ENCODE measurements at regions not wholly inside any gene's neighbourhood (a gene's known extent, or its start where the extent isn't known, plus 50 kb on each side); places are given as distances from the start of the nearest gene placed in this dataset.

DNA sequence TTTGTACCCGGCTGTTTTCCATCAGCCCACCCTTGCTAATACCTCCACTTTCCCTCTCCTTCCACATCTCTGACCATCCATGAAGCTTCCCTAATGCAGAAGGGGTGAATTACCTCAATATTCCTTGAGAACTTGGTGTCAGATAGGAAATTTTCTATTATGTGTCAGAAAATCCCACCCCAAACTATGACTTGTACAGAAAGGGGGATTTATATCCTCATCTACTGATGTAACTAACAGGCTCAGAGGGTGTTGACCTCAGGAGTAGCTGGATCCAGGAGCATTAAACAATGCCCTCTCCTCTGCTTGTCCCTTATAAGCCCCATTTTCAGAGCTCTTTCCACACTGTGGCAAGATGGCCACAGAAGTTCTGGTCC is 242.8 kb upstream of the TLE3 start:
- DNase-seq: no peak

DNA sequence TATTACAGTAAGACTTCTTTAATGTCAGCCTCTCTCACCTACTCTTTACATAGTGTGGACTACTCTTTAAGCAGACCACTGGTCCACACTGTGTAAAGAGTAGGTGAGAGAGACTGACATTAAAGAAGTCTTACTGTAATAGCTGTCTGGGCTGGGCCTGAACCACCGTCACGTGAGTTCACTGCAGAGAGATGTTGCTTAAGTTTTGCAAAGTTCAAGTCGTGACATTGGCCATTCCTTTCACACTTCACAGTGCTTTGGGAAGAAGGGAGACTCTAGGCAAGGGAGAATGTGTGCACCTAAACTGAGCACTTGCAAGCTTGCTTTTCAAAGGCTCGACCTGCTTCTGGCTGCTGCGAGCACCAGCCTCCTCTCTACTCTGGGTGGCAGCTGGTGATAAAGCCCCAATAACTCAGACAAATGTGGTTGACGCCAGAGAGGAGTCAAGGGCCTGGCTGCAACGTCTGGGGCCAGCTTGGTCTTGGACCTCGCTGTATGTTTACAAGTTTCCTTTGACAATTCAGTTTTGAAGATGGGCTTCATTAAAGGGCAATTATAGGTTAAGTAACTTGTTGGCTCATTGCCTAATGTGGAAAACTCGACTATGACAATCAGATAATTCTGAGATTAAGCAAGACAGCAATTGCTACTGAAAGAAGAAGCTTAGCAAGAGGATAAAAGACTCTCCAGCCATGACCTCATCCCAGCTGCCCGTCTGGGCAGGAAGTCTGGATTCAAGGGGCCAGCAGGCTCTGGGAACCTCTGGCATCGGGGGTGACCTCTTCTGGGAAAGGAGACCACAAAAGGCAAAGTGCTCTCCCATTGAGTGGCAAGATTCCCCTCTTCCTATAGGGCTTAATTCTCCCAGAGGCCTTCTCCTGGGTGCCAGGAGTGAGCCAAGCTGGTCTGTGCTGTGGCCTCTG is 242.1 kb upstream of the TLE3 start:
- DNase-seq: no peak

DNA sequence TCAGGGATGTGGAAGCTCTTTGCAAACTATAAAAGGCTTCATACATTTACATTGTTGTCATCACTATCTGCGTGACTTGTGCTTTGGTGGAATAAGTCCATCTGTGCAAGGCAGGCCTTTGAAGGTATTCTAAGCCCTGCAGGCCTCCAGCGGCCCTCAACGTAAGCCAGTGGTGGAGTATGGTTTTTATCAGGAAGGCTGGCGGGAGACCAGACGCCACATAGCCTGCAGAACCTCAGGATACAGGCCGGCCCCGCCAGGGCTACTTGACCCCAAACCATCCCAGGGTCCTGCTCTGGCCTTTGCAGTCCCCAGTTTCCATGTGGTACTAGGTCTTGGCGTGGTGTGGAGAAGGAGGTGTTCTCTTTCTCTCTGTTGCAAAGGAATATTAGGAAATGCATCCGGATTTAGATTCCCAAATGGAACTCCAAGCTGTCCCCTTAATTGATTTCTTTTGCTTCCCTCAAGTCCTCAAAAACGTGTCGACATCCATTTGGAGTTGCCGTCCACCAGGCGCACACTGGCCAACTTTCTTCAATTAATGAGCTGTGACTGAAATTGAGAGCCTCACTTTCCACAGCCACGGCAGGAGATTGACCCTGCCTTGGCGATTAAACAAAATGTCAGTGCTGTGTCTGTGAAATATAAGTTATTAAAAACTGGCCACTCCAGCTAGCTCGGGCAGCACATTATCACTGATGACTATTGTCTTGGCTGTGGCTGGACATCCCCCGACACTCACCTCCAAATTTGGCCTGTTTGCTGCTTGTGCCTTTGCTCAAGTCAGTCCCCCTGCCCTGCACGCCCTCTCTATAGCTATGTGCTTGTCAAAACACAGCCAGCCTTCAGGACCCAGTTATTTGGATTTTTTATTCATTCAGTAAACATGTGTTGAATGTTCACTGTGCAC is 239.8 kb upstream of the TLE3 start:
- DNase-seq: no peak

DNA sequence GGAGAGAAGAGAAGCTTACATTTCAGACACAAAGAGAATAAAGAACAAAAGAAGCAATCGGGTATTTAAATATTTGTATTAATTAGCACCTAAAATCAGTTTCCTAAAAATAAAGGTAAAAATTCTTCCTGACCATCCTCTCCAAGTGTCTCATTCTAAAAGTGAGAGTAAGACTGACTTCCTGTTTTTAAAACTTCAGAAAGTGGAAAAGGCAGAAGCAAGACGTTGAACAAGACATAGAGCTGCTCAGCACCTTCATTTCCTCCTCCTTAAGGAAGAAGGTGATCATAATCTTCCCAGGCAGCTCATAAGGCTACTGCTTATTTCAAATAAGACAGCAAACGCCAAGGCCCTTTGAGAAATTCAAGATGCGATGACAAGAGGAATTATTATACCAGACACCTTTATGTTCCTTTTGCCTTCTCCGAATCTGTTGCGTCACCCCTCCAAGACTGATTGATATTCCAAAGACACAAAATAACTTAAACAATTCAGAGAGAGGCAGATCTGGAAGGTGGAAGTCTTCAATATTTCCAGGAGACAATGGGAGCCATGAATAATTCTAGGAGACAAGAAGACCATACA is 238.8 kb upstream of the TLE3 start:
- no peak for DNase-seq

DNA sequence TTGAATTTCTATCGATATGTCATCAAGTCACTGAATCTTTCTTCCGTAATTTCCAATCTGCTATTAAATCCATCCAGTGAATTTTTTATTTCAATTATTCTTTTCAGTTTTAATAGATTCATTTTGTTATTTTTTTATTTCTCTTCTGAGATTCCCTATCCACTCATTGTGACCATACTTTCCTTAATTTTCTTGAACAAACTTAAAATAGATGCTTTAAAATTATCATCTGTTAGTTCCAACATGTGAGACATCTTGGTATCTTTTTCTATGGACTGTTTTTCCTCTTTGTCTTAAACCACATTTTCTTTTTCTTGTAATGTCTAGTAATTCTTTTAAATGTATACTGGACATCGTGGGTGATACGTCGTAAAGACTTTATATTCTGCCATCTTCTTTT is 236.6 kb upstream of the TLE3 start:
- no peak for DNase-seq

DNA sequence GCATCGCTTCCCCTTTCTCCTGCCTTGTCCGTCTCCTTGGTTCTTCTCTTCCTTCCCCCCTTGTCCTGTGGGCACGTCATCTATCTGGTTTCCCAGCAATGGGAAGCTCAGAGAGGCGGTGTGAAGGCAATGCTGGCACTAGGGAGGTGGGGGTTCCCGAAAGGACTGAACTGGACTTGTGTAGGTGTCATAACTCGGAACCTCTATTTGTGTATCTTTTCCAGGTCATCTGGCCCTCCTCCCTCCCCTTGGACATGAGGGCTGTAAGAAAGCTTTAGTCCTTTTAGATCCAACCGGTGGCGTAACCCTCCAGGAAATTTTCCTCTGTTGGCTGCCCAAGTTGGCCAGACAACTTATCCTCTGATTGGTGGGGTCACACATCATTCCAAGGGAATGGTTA is 231.5 kb upstream of the TLE3 start:
- no peak for DNase-seq

DNA sequence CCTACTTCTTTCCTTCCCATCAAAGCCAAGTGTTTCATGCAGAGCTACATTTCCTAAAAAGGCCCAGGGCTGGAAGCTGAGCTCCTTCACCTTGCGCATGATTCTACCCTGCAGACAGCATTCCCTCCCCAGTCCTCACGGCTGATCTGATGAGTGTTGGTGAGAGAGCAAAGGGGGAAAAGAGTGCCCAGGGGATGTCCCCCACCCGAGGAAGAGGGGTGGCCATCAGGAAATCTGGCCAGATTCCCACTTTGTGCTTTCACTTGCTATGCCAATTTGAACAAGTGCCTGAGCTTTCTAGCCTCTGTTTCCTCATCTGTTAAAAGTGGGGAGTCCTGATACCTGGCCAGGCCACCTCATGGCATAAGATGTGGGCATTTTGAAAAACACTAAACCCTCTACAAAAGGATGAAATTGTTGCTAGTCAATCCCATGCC is 231.0 kb upstream of the TLE3 start:
- no peak for DNase-seq

DNA sequence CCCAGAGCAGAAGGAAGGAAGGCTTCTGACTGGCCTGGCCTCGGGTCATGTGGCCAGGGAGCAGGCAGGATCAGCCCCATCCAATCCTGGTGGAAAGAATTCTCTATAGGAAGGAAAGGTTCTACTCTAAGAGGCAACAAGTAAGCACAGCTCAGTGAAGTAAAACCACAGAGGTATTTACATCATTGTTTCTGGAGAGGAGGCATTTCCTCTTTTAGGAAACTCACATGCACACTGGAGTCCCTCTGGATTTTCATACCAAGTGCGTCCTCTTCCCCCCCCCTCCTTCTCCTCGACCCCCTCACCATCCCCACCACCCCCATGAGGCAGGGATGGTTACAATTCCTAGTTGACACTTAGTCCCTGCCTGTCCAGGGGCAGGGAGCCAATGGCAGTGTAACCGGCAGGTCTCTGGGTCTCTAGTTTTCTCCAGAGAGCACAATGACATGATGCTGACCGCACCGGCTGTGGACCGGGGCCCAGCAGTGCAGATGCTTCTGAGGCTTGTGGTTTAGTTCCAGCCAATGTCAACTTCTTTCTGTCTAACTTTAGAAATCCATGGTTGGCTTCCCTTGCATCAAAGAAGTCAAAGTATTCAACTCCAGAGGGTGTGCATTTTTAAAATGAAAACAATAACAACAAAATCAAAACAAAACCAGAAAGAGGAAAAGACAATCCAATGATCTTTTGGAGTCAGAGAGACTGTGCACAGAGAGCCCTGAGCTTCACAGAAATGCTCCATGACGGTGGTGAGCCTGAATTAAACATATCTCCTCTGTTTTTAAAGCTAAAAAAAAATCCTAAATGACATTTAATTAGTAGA is 230.3 kb upstream of the TLE3 start:
- no peak for DNase-seq

DNA sequence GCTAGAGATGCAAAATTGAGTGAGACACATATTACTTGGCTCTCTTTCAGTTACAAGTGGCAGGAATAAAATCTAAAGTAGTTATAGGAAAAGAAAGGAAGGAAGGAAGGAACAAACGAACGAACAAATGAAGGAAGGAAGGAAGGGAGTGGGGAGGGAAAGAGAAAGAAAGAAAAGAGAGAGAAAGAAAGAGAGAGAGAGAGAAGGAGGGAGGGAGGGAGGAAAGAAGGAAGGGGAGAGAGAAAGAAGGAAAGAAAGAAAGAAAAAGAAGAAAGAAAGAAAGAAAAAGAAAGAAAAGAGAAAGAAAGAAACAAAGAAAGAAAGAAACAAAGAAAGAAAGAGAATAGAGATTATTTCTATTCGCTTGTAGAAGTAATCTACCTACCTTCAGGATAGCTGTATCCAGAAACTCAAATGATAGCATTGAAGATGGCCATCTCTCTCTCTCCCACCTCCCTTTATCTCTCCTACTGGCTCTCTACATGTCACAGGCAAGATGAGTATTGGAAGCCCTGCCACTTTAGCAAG is 229.7 kb upstream of the TLE3 start:
- no peak for DNase-seq

DNA sequence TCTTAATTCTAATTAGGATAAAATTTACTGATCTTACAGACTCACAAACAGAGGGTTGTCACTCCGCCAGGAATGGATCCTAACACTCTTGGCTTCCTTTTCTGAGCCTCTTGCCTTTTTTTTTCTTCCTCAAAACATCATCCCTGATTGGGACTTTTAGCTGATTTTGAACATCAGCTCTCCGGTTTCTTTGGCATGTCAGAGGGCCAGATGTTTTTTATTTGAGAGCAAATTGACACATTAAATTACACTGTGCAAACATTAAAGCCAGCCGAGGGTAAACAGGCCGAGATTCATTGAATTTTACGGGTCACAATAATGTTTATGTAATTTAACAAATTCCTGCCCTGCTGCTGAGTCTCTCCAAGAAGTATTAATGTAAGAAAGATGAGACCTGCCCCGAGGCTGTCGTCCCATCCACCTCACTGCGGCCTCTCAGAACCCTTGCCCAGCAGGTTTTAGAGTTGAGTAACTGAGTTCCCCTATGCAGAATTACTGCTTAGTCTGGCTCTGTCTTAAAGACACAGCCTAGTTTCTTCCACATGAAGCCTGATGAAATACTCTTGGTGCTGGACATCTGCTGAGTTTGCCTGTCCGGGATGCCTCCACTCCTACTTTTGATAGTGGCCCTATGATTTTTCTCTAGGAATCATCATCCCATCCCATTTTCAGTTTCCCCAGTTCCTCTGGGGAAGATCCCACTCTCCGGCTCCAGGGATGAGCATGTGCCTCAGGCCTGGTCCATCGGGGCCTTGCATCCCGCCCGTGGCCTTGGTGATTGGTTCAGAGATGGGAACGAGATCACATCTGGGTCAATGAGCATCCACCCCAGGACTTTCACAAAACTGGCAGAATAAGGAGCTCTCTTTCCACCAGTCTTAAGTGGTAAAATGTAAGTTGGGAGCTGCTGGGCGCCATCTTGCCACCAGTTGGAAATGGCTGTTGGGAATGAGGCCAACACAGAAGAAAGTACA is 226.6 kb upstream of the TLE3 start:
- DNase-seq: no peak

DNA sequence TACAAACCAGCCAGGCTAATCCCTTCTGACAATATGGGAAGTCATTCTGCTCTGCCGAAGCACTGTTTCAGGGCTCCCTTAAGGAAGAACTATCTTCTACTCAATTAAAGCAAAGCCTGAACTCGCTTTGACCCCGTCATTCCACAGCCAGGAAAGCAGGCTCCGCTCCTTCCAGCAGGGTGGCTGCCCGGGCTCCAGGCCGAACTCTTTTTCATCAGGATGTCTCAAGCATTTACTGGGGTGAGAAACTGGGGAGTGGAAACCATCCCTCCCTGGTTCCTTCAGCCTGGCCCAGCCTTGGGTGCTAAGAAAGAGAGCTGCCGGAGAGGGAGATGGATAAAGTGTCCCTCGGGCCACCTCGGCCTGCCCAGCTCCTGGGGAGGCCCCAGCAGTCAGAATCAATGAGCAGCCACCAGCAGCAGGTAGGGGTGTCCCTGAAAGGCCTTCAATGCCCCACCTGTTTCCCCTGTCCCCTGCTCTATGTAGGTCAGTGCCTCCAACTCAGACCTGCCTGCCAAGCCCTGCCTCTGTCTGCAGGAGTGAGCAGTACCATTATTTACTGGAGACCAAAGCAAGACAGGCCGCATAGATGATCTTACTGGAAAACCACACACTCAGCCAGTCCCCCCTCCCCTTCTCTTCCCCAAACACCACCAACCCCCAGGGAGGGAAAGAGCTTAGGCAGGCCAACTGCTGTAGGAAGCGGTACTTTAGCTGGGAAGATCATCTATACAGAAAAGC is 225.6 kb upstream of the TLE3 start:
- peak; percentile 1 for DNase-seq

DNA sequence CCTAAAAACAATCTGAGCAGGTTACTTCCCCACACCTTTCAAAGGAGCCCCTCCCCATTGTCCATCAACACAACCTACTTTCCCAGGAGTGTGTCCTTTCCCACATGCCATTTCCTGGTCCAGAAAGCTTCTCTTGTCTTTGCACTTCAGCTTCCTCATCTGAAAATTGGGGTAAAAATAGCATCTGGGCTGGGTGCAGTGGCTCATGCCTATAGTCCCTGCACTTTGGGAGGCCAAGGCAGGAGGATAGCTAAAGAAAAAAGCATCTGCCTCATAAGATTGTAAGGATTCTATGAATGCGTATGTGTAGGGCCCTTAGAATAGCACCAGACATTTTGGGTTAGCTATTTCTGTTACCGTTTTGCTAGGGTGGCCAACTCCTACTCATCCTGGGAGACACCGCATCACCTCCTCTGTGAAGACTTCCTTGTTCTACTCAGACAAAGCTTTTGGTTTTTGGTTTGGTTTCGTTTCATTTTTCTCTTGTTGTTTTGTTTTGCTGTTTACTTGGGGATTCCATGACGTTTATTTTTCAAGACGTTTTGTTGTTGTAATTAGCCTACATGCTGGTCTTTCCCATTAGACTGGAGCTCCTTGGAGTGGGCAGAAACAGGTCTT is 224.4 kb upstream of the TLE3 start:
- DNase-seq: no peak

DNA sequence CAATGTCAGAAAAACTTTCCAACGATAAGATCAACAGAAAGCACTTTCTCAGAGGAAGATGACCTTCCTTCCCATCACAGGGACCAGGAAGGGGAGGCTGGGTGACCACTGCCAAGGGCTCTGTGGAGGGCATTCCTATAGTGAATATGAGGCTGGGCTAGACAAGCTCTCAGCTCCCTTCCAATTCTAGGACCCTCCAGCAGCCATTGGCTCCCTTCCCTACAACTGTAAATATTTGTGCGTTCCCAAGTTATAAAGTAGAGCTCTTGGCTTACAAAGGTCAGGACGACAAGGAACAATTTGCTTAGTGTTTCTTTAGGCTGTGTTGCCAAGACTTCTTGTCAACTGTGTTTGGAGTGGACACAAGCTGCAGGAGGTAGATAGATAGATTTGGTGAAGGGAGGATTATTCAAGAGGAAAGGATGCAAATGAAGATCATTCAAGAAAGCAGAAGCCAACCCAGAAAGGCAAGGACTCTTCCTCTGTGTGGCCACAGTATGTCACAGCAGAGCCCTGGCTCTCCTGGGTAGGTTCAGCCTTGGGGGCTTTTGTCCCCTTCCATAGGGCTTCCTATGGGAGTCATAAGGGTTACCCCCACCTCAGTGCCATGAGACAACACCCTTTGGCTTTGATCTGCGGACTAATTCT is 223.6 kb upstream of the TLE3 start:
- no peak for DNase-seq

DNA sequence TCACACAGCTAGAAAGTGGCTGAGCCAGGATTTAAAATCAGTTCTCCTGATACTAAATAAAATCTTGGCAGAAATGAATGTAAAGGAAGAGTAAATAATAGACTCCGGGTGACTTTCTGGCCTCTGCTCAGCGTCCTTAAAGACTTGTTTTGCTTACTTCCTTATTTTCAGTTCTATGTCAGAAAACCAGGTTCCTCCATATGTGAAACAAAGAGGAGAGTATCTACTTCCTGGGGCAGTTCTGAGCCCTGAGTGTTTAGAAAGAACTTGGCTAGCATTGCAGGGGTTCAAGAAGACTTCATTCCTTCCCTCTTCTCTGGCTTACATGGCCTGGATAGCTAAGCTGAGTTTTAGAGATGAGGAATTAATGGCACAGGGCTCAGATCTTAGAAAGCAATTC is 222.8 kb upstream of the TLE3 start:
- no peak for DNase-seq

DNA sequence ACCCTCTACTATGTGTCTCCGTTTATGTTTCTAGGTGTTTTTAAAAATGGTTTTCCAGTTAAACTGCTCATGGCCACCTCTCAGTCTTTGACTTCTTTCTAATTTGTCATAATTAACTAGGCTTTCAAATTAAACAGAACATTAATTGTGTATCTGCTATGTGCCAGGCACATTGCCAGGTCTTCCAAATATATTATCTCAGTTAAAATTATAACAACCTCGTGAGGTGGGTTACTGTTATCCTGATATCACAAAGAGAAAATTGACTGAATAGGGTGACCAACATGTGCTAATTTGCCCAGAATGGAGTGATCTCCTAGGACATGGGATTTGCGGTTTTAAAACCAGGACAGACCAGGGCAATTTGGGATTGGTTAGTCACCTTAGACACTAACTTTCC is 222.4 kb upstream of the TLE3 start:
- DNase-seq: no peak

DNA sequence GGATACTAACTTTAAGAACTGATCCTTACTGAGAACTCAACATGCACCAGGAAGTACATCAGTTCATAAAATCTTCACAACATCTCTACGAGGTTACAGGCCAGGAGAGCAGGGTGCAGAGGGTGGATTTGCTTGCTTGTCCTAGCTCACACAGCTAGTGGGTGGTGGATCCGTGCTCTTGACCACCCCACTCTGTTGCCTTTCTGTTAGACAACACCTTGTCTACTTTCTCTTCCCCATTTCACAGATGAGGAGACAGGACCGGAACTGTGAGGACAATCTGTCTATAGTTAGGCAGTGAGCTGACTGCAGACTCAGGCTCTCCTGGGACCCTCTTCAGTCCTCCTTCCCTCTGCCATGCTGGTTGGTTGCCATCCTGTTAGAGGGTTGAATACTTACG is 221.7 kb upstream of the TLE3 start:
- no peak for DNase-seq

DNA sequence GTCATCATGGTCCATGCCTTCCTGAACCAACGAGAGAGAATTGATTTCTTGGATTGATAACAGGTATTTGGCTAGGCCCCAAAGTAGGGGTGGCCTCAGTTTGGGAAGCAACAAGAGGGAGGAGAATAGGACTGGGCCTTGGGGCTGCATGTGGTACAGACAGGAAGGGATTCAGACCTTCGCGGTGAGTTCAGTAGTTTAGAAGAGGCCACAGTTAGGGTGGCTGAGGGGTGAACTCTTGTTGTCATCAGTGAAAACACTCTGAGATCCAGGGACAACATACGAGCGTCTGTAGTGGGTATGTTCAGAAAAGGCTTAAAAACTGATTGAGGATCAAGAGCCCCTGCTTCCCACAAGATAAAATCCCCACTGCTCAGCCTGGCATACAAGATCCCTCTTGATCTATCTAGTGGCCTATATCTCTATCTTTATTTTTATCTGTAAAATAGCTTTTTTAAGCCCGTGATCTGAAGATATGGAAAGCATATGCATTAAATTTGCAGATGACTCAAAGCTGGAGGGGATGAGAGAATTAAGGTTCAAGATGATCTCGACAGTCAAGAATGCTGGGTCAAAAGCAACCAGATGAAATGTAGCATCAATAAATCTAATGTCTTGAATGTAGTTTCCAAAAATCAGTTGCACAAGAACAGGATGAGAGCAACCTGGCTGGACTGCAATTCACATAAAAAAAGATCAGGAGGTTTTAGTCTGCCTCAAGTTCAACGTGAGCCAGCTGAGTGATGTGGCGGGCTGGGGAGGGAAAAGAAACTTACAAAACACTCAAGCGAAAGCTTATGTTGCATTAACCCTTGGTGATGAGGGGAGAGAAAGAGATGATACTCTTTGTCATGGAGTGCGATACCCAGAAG is 221.1 kb upstream of the TLE3 start:
- DNase-seq: no peak

DNA sequence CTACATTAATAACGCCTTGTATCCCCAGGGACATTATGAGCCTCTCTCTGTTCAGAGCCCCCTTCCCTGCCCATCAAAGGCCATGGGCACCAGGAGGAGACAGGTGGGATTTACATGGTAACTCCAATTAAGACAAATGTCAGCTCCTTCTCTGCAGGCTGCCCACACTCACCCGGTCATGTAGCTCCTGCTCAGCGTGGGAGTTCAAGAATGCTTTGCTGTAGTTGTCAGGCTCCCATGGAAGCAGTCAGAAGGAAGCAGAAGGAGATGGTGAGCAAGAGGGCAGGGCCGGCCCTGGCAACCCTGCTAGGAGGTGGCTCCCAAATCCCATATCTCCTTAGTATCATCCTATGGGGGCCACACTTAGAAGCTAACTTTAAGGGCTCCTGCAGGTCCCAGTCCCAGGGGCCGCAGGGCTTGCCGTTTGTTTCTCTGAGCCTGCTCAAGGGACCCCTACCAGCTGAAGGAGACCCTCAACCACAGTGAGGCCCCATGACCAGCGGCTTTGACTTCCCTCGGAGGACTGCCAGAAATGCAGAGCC is 218.4 kb upstream of the TLE3 start:
- no peak for DNase-seq
